NCI-H69 (cell line): ENCODE measurements at regions not wholly inside any gene's neighbourhood (a gene's known extent, or its start where the extent isn't known, plus 50 kb on each side); places are given as distances from the start of the nearest gene placed in this dataset.

ENCODE experiments used
- DNase-seq: peaks from one replicate; lab custom pipeline; 2025; lab: John Stamatoyannopoulos, UW

GRCh38 chr22:49193901-49194465 lies 633.7 kb downstream of the BRD1 start:
- DNase-seq, result no peak

GRCh38 chr22:49193348-49193747 lies 634.3 kb downstream of the BRD1 start:
- no peak for DNase-seq

GRCh38 chr22:49192857-49193250 lies 634.8 kb downstream of the BRD1 start:
- no peak for DNase-seq

- DNase-seq, result peak; percentile 8
Measured at GRCh38 chr22:49192180-49192856, 635.4 kb downstream of the BRD1 start.

GRCh38 chr22:49191506-49191980 lies 636.1 kb downstream of the BRD1 start:
- DNase-seq, result no peak

- no peak for DNase-seq
Measured at GRCh38 chr22:49190816-49191505, 636.7 kb downstream of the BRD1 start.

- no peak for DNase-seq
Measured at GRCh38 chr22:49189871-49190270, 637.8 kb downstream of the BRD1 start.

GRCh38 chr22:49188591-49188990 lies 639.1 kb downstream of the BRD1 start:
- DNase-seq, result no peak

GRCh38 chr22:49188091-49188490 lies 639.6 kb downstream of the BRD1 start:
- no peak for DNase-seq

GRCh38 chr22:49186762-49187161 lies 640.9 kb downstream of the BRD1 start:
- no peak for DNase-seq

GRCh38 chr22:49186293-49186692 lies 641.4 kb downstream of the BRD1 start:
- DNase-seq, result no peak

GRCh38 chr22:49185312-49185969 lies 642.2 kb downstream of the BRD1 start:
- no peak for DNase-seq

GRCh38 chr22:49184736-49185135 lies 642.9 kb downstream of the BRD1 start:
- DNase-seq, result no peak

- DNase-seq, result peak; percentile 8
Measured at GRCh38 chr22:49183826-49184216, 643.9 kb downstream of the BRD1 start.

GRCh38 chr22:49183208-49183825 lies 644.4 kb downstream of the BRD1 start:
- no peak for DNase-seq

GRCh38 chr22:49182416-49182815 lies 645.3 kb downstream of the BRD1 start:
- no peak for DNase-seq

- DNase-seq, result no peak
Measured at GRCh38 chr22:49181942-49182341, 645.7 kb downstream of the BRD1 start.

GRCh38 chr22:49181431-49181830 lies 646.2 kb downstream of the BRD1 start:
- DNase-seq, result no peak

GRCh38 chr22:49180683-49181024 lies 647.0 kb downstream of the BRD1 start:
- DNase-seq, result no peak

- DNase-seq, result no peak
Measured at GRCh38 chr22:49179886-49180682, 647.6 kb downstream of the BRD1 start.

GRCh38 chr22:49179175-49179574 lies 648.5 kb downstream of the BRD1 start:
- DNase-seq, result peak; percentile 25
